HG03432 (cell line): ENCODE measurements at regions not wholly inside any gene's neighbourhood (a gene's known extent, or its start where the extent isn't known, plus 50 kb on each side); places are given as distances from the start of the nearest gene placed in this dataset.
A peak's percentile ranks its signal among the peaks of the same experiment; 100 is the strongest.
"Not testable (repeated sequence)": the region's sequence is repeated elsewhere in the genome, so short reads cannot be mapped to it uniquely, and the experiment has no call there.

ENCODE experiments used
- ATAC-seq: cut with Tn5 transposase; IDR thresholded peaks from one replicate; pipeline ENCODE4 v1.9.1; 2021; ENCODE audit warnings: mild to moderate bottlenecking, moderate library complexity; ENCODE audit not compliant: unreplicated experiment

DNA sequence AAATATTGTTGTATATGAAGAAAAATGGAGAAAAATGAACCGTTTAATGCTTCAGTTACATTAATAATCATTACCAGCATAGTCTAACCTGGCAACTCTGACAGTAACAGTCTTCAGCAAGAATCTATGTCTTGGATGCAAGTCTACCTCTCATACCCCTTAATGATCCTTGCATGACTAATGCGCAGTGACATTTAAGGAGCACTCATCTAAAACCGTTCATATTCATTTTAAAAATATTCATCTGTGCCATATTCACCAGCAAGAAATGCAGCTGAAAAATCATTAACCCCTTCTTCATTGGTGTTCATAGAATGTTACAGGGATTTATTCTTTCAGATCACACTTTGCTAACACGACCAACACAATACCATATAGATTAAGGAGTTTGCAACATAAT, 227.2 kb upstream of the ASCC3 start:
- ATAC-seq = no peak

DNA sequence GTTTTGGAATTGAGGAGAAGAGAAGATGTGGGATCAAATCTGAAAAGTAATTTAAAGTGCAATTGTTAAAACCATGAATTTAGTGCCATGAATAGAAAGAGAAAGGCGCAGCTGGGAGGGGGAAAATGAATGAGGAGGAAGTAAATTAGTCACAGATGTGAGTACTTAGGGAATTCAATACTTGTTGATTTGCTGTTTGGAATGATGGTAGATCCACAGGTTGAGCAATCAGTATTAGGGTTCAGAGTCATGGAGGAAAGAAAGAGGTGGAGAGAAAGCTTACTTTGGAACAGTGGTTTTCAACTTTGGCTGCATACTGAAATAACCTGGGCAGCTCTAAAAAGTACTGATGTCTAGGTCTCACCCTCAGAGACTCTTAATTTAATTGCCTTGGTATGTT, 229.7 kb upstream of the ASCC3 start:
- no peak for ATAC-seq

DNA sequence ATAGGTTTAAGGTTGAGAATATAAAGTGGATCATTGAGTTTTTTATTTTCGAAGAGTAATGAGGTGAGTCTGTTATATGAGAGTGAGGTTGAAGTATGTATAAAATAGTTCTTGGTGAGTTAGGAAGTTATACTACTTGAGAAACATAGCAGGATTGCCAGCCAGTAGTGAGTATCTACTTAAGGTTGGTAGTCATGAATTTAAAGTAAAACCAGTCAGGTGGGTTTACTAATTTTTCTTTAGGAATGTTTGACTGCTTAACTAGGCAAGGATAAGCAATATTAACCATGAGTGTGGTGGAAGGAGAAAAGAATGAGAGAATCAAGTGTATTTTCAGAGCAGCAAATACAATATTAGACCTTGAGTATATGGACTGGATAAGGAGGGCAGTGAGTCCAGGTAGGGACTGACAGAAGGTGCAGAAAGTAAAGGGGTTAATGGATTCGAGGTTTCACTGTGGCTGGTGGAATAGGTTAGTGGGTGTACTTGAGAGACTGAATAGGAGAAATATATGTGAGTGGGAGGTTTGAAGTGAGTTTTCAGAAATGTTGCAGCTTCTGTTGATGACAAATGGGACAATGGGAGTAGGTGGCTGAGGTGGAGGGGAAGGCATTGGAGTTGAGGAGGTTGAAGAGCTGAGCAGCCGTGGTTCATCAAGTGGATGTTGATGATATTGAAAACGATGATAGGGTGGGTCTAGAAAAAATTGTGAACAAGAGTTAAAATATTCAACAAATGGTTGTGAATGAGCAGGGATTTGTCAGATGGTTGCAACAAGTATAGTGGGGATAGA, 232.5 kb upstream of the ASCC3 start:
- ATAC-seq = no peak

DNA sequence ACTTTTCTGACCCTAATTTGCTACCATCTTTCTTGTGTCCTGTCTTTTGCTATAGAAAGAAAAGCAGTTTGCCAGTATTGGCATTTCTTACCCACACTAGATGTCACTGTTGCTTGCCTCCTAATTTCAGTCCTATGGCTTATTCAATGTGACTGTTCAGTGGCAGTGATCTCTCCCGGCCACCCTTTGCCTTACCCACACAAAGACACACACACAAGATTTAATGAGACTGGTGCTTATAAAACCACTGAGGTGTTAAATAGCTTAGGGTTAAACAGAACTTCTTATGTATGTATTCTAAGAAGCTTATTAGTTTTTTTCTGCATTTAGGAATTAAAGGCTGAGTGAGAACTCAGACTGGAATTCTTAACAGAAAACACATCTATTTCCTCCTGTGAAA, 233.6 kb upstream of the ASCC3 start:
- peak; percentile 76 for ATAC-seq

DNA sequence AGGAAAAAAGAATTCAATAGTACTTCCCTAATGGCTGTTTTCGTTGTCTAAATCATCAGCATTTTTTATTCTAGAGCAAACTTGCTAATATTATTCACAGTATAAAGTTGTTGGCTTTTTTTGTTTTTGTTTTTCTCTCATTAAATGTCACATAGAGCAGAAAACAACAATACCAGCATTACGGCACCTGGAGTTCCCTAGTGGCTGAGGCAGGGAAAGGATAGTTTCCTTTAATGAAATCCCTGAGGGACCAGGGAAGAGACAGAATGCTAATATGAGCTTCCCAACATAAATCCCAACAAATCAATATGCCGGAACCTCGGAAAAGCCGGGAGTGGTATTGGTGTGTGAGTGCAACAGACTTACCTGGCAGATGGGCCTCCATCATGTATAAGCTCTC, 235.2 kb upstream of the ASCC3 start:
- no peak for ATAC-seq

DNA sequence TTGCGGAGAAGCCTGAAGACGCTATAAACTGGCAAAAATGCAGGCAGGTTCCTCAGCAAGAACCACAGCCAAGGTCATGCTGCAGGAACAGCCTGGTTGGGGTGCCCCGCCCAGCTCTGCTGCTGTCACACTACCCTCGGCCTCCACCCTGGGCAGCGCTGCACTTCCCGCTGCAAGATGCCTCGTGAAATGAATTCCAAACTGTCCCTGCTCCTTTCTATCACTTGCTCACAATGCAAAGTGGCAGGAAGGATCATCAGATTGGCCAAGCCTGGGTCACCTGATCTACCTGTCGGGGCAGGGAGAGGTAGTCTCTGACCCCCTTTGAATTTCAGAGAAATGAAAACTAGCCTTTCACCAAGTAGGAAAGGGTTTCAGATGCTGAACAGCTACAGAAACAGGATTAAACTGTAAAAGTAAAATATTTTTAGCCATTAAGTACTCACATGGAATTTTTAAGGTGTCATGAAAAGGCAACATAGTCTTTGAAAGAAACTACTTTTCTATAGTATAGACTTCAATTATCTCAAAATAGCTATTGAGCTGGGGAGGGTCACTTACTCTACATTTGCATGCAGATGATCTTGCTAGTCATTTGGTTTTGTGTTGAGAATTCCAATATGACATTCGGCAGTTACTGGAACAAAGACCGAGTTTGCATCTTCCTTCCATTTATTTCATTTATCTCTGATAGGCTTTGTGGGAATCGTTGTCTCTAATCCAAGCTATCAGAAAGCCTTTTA, 236.4 kb upstream of the ASCC3 start:
- ATAC-seq = no peak

DNA sequence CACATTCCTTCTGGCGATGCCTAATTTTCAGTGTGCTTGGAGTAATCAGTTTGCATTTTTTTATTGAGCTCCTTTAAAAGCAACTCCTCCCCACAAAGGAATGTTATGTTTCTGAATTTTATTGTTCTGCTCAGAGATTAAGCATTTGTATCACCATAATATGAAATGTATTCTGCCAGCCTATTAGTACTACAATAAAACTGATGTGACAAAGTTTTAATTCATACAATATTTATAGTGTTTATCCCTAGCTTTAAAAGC, 236.9 kb upstream of the ASCC3 start:
- no peak for ATAC-seq

DNA sequence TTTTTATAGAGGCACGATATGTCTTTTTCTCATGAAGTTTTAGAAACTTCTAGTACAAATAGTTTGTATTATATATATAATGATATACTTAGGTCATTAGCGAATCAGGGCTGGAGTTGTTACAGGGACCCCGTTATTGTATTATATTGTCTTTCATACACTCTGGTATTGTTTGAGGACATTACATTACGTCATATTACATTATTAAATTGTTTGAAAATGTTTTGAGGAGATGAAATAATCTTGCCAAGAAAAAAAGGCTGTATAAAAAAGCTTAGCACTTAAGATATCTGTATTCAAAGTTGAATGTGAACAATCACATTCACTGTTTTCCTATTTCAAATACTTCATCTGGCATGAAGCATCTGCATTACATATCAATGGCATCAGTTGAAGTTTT, 239.6 kb upstream of the ASCC3 start:
- no peak for ATAC-seq

DNA sequence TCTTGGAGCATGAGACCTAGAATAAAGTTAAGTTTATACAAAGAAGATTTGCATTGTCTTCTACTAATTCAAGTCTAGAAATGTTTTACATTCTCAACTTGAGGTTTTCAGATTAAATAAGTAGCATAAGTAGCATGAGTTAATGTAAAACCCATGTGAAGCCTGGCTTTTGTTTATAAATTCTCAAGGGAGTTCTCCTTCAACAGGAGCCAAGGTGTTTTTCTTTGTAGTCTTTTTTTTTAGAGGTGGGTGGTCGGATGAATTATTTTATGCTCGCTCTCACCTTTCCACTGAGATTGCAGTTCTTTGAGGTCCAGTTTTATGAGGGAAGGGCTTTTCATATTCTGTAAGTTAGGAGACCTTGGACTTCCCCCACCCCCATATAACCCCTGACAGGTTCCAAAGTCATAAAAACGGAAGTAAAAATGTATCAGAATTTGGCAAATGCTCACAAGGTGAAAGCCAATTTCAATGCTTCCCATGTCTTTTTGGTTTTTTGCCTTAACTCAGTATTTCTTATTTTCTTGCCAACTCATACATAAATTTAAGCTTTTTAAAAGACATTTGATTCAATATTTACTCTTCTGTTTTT, 244.3 kb upstream of the ASCC3 start:
- peak; percentile 58 for ATAC-seq

DNA sequence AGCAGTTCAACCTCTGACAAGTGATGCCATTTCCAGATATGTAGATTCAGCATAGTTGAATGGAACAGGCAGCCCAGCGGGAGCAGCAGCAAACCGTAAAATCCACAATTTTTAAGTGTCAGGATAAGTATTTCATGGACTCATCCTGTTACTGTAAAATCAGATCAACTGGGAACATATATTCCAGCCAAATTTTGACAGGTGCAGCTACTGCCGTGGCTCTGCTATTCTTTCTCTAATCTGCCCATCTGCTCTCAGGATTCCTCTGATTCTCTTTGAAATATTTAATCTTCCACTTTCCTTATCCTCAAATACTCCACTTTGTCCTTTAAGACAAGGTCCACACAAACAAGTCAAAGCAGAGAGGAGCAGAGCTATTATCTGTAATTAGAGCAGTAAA, 245.4 kb upstream of the ASCC3 start:
- ATAC-seq = no peak

DNA sequence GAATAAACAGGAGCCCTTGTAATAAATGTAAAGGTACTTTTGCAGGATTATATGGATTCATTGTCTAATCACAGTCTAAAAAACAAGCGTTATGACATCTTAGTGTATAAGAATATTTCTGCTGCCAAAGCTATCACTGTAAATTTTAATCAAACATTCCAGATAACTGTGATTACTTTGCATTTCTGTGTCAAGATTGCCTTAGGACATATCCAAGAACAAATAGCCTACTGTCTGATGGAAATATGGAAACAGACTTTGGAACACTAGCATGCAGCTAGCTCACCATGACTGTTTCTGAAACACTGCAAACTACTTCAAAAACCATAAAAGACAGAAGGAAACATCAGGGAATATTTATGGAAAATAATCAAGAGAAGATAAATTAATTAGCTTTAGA, 248.7 kb upstream of the ASCC3 start:
- no peak for ATAC-seq

DNA sequence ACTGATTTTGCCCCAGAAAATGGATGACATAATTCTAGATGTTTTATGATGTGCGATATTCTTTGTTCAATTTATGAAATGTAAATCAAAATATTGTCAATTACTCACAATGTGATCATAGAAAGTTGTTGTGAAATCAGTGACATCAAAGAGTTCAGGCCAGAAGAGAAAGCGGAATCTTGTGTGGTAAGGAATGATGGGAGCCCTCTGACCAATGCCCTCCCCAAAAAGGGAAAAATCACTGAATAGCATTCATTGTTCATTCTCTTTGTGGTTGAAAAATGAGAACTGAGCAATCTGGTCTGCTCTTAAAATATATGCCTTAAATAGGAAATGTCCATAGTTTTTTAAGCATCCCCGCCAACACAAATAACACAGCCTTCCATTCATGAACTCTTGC, 247.1 kb upstream of the GRIK2 start:
- ATAC-seq = no peak

DNA sequence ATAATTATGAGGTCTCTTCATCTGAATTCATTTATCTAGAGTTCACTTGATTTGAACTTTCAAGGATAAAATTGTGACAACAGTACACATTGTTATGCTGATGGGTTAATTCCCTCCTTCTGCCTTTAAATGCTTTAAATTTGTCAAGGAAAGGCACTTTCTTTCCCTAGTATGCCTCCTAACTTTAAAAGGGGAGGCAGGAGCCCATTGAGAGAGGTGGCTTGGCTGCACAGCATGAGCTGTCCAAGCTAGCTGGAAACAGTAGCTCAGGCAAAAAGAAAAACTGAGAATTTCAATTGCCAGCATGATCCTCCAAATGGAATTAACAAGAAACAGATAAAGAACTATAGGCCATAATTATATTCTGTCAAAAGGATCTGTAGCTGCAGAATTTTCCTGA, 243.3 kb upstream of the GRIK2 start:
- no peak for ATAC-seq

DNA sequence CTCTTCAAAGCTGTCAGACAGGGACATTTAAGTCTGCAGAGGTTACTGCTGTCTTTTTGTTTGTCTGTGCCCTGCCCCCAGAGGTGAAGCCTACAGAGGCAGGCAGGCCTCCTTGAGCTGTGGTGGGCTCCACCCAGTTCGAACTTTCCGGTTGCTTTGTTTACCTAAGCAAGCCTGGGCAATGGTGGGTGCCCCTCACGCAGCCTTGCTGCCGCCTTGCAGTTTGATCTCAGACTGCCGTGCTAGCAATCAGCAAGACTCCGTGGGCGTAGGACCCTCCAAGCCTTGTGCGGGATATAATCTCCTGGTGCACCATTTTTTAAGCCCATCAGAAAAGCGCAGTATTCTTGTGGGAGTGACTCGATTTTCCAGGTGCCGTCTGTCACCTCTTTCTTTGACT, 235.9 kb upstream of the GRIK2 start:
- not testable (repeated sequence) for ATAC-seq

DNA sequence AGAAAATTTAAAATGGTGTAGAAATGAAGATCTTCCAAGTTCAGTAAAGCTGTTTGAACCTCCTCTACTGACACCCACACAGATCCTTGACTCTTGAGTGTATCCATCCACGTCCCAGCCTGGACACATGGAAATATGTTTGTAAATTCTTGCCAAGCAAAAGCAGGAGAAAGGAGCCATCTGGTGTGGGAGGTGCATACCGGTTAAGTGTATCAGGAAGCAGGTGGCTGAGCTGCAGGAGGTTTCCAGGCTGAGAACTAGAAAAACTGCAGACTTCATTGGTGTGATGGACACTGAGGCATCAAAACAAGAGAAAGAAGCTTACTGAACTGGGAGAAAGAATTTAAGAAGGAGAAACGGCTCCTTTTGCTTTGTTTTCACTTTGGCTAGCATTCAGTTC, 229.9 kb upstream of the GRIK2 start:
- ATAC-seq = no peak

DNA sequence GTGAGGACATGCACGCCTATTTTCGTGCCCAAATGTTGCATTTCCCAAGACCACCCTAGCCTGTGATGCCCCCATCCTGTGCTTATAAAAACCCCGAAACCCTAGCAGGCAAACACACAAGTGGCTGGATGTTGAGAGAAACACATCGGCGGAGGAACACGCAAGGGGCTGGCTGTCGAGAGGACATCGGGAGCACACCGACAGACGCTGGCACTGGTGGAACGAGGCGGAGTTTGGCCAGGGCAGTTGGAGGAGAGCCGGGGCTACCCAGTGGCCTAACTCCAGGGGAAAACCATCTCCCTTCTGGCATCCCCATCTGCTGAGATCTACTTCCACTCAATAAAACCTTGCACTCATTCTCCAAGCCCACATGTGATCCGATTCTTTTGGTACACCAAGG, 225.9 kb upstream of the GRIK2 start:
- no peak for ATAC-seq

DNA sequence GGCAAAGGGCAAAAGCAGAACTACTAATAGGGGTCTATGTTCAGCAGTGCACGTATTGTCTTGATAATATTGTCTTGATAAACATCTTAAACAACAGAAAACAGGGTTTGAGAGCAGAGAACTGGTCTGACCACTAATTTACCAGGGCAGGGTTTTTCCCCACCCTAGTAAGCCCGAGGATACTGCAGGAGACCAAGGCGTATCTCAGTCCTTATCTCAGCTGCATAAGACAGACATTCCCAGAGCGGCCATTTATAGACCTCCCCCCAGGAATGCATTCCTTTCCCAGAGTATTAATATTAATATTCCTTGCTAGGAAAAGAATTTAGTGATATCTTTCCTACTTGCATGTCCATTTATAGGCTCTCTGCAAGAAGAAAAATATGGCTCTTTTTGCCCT, 222.5 kb upstream of the GRIK2 start:
- not testable (repeated sequence) for ATAC-seq

DNA sequence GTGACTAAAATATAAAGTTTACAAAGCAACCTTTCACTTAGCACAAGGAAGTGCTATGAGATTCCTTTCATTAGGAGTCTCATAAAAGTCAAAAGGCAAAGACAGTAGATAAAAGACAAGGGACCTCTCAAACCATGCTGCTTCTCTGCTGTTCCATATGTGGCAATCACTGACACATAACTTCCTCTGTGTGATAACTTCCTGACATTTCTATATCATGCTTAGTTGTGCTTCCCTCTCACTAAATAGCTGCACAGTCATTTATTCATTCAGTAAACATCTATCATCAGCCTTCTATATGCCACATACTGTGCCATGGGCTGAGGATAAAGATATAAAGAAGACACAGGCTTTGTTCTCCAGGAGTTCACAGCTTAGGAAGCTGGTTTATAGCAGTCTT, 214.8 kb upstream of the GRIK2 start:
- ATAC-seq = no peak

DNA sequence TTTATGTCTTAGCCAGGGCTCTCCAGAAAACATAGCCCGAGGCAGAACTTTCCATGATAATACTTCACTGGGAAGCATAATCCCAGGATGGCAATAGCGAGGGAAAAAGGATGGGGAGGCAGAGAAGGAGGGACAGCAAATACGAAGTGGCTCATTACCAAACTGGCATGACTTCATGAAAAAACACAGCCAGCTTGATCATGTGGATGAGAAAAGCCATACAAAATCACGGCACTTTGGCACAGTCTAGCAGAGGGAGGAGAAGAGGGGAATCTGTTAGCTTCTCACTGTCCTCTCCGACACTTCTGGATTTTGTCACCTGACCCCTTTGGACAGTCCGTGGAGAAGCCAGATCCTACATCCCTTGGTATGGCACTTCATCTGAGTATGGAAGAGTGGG, 212.5 kb upstream of the GRIK2 start:
- no peak for ATAC-seq

DNA sequence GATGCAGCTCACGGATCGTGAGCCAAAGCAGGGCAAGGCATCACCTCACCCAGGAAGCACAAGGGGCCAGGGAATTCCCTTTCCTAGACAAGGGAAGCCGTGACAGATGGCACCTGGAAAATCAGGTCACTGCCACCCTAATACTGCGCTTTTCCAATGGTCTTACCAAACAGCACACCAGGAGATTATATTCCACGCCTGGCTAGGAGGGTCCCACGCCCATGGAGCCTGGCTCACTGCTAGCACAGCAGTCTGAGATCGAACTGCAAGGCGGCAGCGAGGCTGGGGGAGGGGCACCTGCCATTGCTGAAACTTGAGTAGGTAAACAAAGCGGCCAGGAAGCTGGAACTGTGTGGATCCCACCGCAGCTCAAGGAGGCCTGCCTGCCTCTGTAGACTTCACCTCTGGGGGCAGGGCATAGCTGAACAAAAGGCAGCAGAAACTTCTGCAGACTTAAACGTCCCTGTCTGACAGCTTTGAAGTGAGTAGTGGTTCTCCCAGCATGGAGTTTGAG, 205.2 kb upstream of the GRIK2 start:
- not testable (repeated sequence) for ATAC-seq

DNA sequence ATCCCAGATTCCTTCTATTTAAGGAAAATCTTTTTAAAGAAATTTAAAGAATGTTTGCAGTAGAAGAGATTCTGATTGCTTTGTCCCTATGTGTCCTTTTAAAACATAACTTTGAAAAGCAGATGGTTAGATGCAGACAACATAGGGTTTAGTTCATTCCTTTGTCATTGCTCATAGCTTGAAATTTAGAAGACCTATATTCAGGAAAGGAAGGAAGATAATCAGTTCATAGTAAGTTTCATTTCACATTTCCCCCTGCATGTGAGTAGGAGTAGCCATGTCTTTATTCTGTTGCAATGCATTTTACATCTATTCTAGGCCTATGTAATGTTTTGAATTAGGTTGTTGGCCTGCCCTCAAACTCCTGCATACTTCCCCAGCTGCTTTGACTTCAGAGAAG, 197.9 kb upstream of the GRIK2 start:
- ATAC-seq = no peak

DNA sequence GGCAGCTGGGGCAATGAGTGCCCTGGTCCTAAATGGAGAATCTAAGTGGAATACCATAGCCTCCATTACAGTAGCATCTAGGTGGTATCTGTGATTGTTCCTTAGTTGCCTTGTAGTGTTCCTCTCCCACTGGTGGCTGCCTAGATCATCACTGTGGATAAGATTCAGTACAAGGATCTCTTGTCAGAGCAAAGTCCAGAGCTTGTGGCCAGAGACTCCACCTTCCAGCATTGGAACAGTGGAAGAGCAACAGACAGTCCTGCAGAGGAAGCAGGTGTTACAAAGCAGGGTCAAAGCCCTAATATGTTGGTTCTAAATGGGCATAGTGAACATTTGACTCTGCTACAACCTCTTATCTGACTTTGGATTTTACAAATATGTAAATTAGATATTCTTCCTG, 194.1 kb upstream of the GRIK2 start:
- no peak for ATAC-seq
